Prostate gland (tissue), 2 donors: ENCODE measurements at regions not wholly inside any gene's neighbourhood (a gene's known extent, or its start where the extent isn't known, plus 50 kb on each side); places are given as distances from the start of the nearest gene placed in this dataset.

ENCODE experiments used
- POLR2A ChIP-seq: fragments of 450-650 bp; IDR thresholded peaks from one replicate; pipeline ENCODE4 v1.6.1; 2016; ENCODE audit warnings: antibody characterized with exemption, mild to moderate bottlenecking
- POLR2AphosphoS5 ChIP-seq: sonication (generic); formaldehyde crosslinking; IDR thresholded peaks from one replicate; pipeline ENCODE4 v1.6.1; 2017; ENCODE audit warnings: antibody characterized with exemption
- TF ChIP-seq, protein P1 (sequence below), 4 experiments: fragments of 200-600 bp in 2 of 4; fragments of 450-650 bp in 2 of 4; sonication (generic) in 2 of 4; IDR thresholded peaks; 1 replicate in 3 of 4; 2 replicates in 1 of 4; pipeline ENCODE4 v1.5.1; 2016 to 2019; ENCODE audit warnings: antibody characterized with exemption in 4 of 4, mild to moderate bottlenecking in 2 of 4, moderate library complexity in 2 of 4

DNA sequence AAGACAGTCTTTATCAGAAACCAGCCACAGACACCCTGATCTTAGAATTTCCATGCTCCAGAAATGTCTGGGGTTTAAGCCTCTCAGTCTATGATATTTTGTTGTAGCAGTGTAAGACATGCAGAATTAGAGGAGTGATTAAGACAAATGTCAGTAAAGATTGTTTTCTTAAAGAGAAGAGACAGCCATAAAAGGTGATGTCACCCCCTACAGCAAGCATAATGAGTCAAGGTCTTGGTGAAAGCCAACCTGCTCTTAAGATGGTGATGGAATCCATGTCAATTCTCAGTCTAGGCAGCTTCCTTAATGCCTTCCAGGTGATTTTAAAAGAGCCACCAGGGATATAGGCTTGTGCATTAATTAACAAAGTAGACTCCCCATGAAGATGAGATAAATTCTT lies 849.9 kb upstream of the EPHA7 start:
- TF ChIP-seq, protein P1, sequence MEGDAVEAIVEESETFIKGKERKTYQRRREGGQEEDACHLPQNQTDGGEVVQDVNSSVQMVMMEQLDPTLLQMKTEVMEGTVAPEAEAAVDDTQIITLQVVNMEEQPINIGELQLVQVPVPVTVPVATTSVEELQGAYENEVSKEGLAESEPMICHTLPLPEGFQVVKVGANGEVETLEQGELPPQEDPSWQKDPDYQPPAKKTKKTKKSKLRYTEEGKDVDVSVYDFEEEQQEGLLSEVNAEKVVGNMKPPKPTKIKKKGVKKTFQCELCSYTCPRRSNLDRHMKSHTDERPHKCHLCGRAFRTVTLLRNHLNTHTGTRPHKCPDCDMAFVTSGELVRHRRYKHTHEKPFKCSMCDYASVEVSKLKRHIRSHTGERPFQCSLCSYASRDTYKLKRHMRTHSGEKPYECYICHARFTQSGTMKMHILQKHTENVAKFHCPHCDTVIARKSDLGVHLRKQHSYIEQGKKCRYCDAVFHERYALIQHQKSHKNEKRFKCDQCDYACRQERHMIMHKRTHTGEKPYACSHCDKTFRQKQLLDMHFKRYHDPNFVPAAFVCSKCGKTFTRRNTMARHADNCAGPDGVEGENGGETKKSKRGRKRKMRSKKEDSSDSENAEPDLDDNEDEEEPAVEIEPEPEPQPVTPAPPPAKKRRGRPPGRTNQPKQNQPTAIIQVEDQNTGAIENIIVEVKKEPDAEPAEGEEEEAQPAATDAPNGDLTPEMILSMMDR (IDR thresholded peaks at IDR 0.05) = no peak
- TF ChIP-seq POLR2A = no peak
- TF ChIP-seq POLR2AphosphoS5 = no peak
